Gastrocnemius medialis (tissue), 4 donors: ENCODE measurements at regions not wholly inside any gene's neighbourhood (a gene's known extent, or its start where the extent isn't known, plus 50 kb on each side); places are given as distances from the start of the nearest gene placed in this dataset.

Experiments
- CTCF ChIP-seq, 5 experiments: fragments of 450-650 bp in 3 of 5; fragments of 200-600 bp in 2 of 5; sonication (generic) in 2 of 5; IDR thresholded peaks in 4 of 5; conservative IDR thresholded peaks in 1 of 5; 1 replicate in 4 of 5; 2 replicates in 1 of 5; pipeline ENCODE4 v1.5.1; 2016 to 2019; ENCODE audit warnings: antibody characterized with exemption in 5 of 5, mild to moderate bottlenecking in 3 of 5, moderate library complexity in 3 of 5
- POLR2A ChIP-seq, 2 donors: fragments of 450-650 bp; IDR thresholded peaks; one replicate each; pipeline ENCODE4 v1.6.1; 2017; ENCODE audit warnings: antibody characterized with exemption in 2 of 2, mild to moderate bottlenecking in 2 of 2, moderate library complexity in 2 of 2

- no peak for TF ChIP-seq CTCF (IDR thresholded peaks at IDR 0.05 in 4 of 5, conservative IDR thresholded peaks at IDR 0.05 in 1 of 5)
- no peak for TF ChIP-seq POLR2A (IDR thresholded peaks at IDR 0.05)
Observed at GRCh38 chr6:147000545-147001488, 203.4 kb upstream of the STXBP5 start.
